ENCODE measurements at regions not wholly inside any gene's neighbourhood (a gene's known extent, or its start where the extent isn't known, plus 50 kb on each side); places are given as distances from the start of the nearest gene placed in this dataset.

GRCh38 chr15:94546808-94547207 is 315.4 kb downstream of the MCTP2 start (continued):
- TF ChIP-seq RBBP5 (IDR thresholded peaks at IDR 0.05; ENCODE audit: borderline replicate concordance, low read depth, low read length) (no peak), BCL11A (IDR thresholded peaks at IDR 0.05; ENCODE audit: low read depth in 2 of 2, low read length in 2 of 2) (no peak)

Measured in H1 (cell line).